HUES6 (cell line): ENCODE measurements at regions not wholly inside any gene's neighbourhood (a gene's known extent, or its start where the extent isn't known, plus 50 kb on each side); places are given as distances from the start of the nearest gene placed in this dataset.
A peak's percentile ranks its signal among the peaks of the same experiment; 100 is the strongest.

Experiments used
- H3K27ac ChIP-seq: 2 replicates; pipeline ENCODE4 v1.7.0; 2013; ENCODE audit warnings: low read depth, mild to moderate bottlenecking, low read length, inconsistent platforms
- H3K27me3 ChIP-seq: 2 replicates; pipeline ENCODE4 v1.6.1; 2013; ENCODE audit warnings: low read length; ENCODE audit not compliant: control insufficient read depth, insufficient read depth
- H3K36me3 ChIP-seq: 2 replicates; pipeline ENCODE4 v1.6.1; 2013; ENCODE audit warnings: low read length; ENCODE audit not compliant: control insufficient read depth, insufficient read depth
- H3K4me1 ChIP-seq: 2 replicates; pipeline ENCODE4 v1.6.1; 2013; ENCODE audit warnings: low read length; ENCODE audit not compliant: control insufficient read depth, insufficient read depth
- H3K4me3 ChIP-seq: 2 replicates; pipeline ENCODE4 v1.5.1; 2013; ENCODE audit warnings: low read depth, low read length
- H3K9ac ChIP-seq: one replicate; pipeline ENCODE4 v1.6.1; 2013; ENCODE audit warnings: mild to moderate bottlenecking, low read length
- H3K9me3 ChIP-seq: 2 replicates; pipeline ENCODE4 v1.6.1; 2013; ENCODE audit warnings: low read depth, low read length; ENCODE audit not compliant: control insufficient read depth, insufficient read depth

DNA sequence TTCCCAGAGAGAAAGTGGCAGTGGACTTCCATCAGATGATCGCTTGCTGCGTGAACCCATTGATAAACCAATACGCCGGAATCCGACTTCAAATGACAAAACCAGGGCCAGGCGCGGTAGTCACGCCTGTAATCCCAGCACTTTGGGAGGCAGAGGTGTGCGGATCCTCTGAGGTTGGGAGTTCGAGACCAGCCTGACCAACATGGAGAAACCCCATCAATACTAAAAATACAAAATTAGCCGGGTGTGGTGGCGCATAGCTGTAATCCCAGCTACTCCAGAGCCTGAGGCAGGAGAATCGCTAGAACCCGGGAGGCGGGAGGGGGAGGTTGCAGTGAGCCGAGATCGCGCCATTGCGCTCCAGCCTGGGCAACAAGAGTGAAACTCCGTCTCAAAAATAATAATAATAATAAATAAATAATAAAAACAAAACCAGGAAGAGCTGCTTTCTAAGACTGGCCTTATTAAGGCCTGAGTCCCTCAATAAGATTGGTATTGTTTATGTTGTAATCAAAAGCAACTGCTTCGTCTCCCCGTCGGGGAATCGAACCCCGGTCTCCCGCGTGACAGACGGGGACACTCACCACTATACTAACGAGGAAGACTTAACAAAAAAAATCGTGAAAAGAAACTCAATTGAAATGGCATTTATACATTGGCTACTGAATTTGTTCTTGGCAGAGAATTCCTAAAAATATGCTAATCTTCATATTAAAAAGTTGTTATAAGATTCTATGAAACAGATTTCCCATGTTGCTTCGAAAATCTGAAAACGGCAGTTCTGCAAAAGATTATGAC lies 110.2 kb upstream of the ZNF184 start:
- Histone ChIP-seq H3K4me3 (peak overlapping the region; percentile 59), H3K36me3 (no peaks in the 10 kb centered on the region), H3K9me3 (no peaks in the 10 kb centered on the region), H3K27me3 (peaks cover 3% of the 10 kb centered on the region; the same call in 1 of the 2 replicates), H3K9ac (peak overlapping the region; percentile 45), H3K4me1 (no peaks in the 10 kb centered on the region), H3K27ac (no peak overlapping the region)

DNA sequence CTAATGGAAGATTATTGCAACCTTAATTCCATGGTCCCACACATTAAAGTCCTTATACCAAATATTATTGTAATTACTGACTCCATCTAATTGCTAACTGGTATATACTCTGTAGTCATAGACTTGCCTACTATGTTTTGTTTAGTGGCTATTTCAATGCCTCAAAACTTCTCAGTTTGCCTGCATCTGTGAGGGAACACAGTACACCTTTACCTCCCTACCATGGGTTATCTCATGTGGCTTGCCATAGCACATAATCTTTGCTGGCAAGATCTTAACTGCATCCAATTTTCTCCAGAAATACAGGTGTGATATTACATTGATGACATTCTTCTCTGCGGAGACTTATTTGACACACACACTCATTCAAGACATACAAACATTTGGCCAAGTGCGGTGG lies 107.1 kb upstream of the ZNF184 start:
- no peak overlapping the region for H3K9ac ChIP-seq
- H3K27ac ChIP-seq, result no peak overlapping the region
- no peak overlapping the region for H3K4me3 ChIP-seq
- H3K36me3 ChIP-seq, result no peaks in the 10 kb centered on the region
- H3K4me1 ChIP-seq, result no peaks in the 10 kb centered on the region
- peaks cover 3% of the 10 kb centered on the region; the same call in 1 of the 2 replicates for H3K27me3 ChIP-seq
- no peaks in the 10 kb centered on the region for H3K9me3 ChIP-seq

DNA sequence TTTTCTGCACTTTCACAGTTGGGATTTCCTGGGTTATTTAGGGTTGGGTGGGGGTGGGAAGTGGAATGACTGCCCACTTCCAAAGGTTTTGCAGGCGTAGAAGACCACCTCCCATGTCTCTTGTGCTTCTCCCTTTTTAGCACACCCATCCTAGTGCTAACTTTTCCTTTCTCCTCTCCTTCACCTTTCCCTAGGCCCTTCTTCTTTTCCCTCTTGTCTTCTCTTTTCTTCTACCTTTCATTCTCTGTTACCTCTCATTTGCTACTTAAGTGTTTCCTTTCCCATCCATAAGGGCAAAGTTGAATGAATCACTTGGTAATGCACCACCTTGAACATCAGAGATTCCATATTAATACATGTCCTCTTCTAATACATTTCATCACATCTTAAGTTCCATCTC lies 105.0 kb upstream of the ZNF184 start:
- Histone ChIP-seq H3K27me3 (peaks cover 3% of the 10 kb centered on the region; the same call in 1 of the 2 replicates), H3K27ac (no peak overlapping the region), H3K36me3 (no peaks in the 10 kb centered on the region), H3K4me3 (no peak overlapping the region), H3K9me3 (no peaks in the 10 kb centered on the region), H3K4me1 (no peaks in the 10 kb centered on the region), H3K9ac (no peak overlapping the region)

DNA sequence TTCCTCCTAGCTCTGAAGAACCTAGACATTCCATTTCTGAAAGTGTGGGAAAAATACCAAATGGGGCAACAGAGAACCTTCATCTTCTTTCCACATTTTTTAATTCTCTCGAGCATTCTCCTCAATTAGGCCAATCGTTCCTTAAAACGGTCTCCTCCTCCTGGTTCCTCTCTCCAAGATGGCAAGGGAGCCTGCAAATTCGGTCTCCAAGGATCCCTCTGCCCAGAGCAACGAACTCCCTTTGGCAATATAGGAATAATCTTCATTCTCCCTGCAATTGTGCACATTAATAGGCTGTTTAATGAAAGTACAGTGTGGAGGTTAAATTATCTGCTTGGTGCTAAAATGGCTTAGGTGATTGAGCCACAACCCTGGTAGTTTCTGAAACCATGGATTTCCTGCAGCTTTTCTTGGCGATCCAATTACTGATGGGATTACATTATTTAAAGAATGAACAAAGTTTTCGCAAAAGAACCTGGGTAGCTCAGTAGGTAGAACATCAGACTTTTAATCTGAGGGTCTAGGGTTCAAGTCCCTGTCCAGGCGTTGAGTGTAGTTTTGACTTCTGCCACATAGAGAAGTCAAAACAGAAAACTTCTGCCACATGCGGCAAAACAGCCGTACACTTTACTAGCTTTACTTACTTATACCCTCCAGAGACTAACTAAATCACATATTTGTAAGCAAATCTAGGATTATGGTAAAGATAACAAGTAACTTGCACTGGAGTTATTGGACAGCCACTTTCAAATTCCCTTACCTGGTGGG lies 102.9 kb upstream of the ZNF184 start:
- H3K36me3 ChIP-seq, result no peaks in the 10 kb centered on the region
- H3K9ac ChIP-seq, result no peak overlapping the region
- H3K27me3 ChIP-seq, result peaks cover 3% of the 10 kb centered on the region; the same call in 1 of the 2 replicates
- H3K9me3 ChIP-seq, result no peaks in the 10 kb centered on the region
- peak overlapping the region; percentile 47 for H3K4me3 ChIP-seq
- no peaks in the 10 kb centered on the region for H3K4me1 ChIP-seq
- H3K27ac ChIP-seq, result no peak overlapping the region

DNA sequence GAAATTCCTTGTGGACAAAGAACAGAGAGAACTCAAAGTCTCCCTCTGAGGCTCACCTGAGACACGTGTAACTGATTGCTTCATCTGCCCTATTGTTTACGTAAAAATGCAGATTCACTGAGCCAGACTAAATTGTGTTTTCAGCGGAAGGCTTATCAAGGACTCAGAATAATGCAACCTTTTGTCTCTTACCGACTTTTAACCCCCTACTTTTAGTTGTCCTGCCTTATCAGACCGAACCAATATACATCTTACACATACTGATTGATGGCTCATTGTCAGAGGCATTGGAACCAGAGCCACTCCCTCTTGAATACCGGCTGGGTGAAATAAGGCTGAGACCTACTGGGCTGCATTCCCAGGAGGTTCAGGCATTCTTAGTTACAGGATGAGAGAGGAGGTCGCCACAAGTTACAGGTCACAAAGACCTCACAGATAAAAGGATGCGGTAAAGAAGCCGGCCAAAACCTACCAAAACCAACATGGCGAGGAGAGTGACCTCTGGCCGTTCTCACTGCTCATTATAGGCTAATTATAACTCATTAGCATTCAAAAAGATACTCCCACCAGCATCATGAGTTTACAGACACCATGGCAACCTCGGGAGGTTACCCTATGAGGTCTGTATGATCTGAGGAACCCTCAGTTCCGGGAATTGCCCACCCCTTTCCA lies 95.5 kb upstream of the ZNF184 start:
- Histone ChIP-seq H3K4me1 (peaks cover 9% of the 10 kb centered on the region), H3K27ac (peak overlapping the region; percentile 30; the same call in 1 of the 2 replicates), H3K27me3 (peaks cover 38% of the 10 kb centered on the region), H3K9ac (peak overlapping the region; percentile 57), H3K36me3 (no peaks in the 10 kb centered on the region), H3K4me3 (peak overlapping the region; percentile 54), H3K9me3 (no peaks in the 10 kb centered on the region)

DNA sequence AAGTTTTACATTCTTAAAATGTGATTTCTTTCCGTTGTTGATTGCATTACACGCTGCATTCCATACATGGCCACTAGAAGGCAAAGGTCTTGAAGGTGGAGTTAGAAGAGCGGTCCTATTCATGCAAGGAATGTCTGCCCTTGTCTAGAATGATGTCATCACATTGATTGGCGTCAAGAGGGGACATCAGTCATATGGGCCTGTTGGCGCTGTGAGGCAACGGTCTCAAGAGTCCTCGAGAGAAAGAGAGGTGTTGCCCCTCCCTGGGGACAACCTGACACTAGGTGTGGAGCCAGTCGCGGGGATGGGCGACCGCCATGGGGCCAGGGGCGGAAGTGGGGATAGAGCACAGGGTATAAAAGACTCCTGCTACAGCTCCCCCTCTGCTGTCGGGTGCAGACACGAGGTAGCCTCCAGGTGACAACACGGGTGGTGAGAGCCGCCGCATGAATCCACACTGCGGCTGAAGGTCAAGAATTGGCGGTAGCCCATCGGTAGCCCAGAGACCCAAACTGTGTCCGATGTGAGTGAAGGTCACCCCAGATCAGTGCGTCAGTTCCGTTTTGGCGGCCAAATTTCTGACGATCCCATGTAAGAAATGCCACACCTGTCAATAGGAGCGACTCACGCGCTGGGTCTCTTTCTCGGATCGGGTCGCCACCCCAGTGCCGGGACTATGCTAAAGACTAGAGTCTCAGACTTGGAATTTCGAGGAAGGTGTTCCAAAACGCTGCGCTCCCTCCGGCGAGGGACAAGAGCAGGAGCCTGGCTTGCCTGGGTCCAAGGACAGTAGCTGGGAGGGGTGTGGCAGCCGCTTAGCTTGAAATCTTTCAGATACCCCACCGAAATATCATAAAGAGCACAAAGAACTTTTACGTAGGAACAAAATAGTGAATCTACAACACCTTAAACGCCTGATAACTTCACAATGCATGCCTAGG lies 93.2 kb upstream of the ZNF184 start:
- Histone ChIP-seq H3K4me1 (peaks cover 9% of the 10 kb centered on the region), H3K27ac (no peak overlapping the region), H3K9me3 (no peaks in the 10 kb centered on the region), H3K9ac (peak overlapping the region; percentile 36), H3K36me3 (no peaks in the 10 kb centered on the region), H3K4me3 (peak overlapping the region; percentile 70), H3K27me3 (peaks cover 43% of the 10 kb centered on the region)

DNA sequence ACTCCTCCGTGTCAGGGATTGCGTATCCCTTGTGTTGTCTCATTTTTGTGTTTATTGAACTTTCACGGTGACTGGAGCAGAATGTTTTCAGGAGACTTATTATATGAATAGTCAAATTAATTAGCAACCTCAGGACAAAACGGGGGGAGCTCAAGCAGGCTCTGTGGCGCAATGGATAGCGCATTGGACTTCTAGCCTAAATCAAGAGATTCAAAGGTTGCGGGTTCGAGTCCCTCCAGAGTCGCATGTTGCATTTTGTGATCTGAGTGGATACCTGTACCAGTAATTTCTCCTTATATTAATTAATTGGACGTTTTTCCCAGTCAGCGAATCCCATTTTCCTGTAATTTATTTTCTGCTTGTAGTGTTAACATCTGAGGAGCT lies 89.1 kb upstream of the ZNF184 start:
- no peaks in the 10 kb centered on the region for H3K4me1 ChIP-seq
- no peak overlapping the region for H3K9ac ChIP-seq
- peak overlapping the region; percentile 89 for H3K4me3 ChIP-seq
- H3K9me3 ChIP-seq, result no peaks in the 10 kb centered on the region
- no peaks in the 10 kb centered on the region for H3K36me3 ChIP-seq
- H3K27ac ChIP-seq, result no peak overlapping the region
- H3K27me3 ChIP-seq, result peaks cover 52% of the 10 kb centered on the region

DNA sequence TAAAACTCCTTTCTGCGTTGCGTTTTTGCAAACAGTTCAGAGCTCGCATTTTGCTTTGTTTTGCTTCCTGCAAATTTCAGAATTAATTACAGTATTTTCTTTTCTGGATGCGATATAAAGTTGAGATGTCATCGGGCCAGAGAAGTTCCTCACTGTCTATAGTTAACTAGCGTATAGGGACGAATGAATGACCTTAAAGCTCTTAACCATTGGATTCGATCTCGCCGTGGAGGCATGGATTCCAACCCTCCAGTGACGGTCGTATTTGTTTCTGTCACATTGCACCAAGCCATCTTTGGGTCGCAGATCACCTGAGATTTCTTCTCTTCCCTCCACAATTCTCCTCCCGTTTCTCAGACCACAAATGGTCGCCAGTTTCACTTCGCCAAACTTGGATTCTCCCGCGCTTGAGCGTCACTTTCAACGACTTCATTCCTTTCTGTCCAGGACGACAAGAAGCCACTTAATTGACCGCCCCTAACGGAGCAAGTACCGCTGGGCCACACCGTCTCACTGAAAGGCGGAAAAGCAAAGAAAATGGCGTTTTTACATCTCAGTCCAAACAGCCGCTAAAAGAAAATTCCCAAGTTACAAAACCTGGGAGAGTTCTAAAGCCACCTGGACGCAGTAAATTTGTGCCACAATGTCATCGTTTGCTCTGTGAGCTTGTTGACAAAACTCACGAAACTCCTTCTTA lies 85.3 kb upstream of the ZNF184 start:
- Histone ChIP-seq H3K27me3 (peaks cover 32% of the 10 kb centered on the region), H3K9ac (no peak overlapping the region), H3K4me3 (peak overlapping the region; percentile 45; the same call in 1 of the 2 replicates)

DNA sequence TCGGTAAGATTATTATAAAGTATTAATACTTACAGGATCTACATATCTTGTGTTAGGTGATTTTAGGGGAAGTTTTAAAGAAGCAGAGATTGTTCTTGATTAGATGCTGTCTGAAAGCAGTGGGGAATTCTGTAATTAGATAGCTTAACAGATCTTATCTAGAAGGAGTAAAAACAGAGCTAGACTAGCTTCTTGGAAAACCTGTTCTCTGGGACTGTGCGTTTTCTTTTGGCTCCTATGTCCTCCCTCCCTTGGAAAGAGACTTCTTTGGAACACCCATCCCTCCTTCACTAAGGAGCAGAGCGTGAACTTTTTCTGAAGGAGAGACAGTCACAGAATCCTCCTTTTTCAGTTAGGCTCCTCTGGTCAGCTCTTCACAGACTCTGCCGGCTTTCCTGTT lies 83.5 kb upstream of the ZNF184 start:
- H3K27ac ChIP-seq, result no peak overlapping the region
- H3K9me3 ChIP-seq, result no peaks in the 10 kb centered on the region
- peaks cover 30% of the 10 kb centered on the region for H3K27me3 ChIP-seq
- H3K4me1 ChIP-seq, result no peaks in the 10 kb centered on the region
- no peak overlapping the region for H3K4me3 ChIP-seq
- H3K9ac ChIP-seq, result no peak overlapping the region
- H3K36me3 ChIP-seq, result no peaks in the 10 kb centered on the region

More for the DNA sequence above, 85.3 kb upstream of the ZNF184 start:
- Histone ChIP-seq H3K4me1 (no peaks in the 10 kb centered on the region), H3K9me3 (no peaks in the 10 kb centered on the region), H3K36me3 (no peaks in the 10 kb centered on the region), H3K27ac (no peak overlapping the region)
